HUES64 (cell line): ENCODE measurements at regions not wholly inside any gene's neighbourhood (a gene's known extent, or its start where the extent isn't known, plus 50 kb on each side); places are given as distances from the start of the nearest gene placed in this dataset.

Source experiments
- H3K27ac ChIP-seq: 2 replicates; pipeline ENCODE4 v1.7.0; 2013; ENCODE audit warnings: low read depth, low read length, inconsistent platforms
- H3K27me3 ChIP-seq: 2 replicates; pipeline ENCODE4 v1.6.1; 2013; ENCODE audit warnings: mild to moderate bottlenecking, low read length; ENCODE audit not compliant: insufficient read depth
- H3K36me3 ChIP-seq: 2 replicates; pipeline ENCODE4 v1.6.1; 2013; ENCODE audit warnings: mild to moderate bottlenecking, low read length; ENCODE audit not compliant: insufficient read depth
- H3K4me1 ChIP-seq: 2 replicates; pipeline ENCODE4 v1.6.1; 2013; ENCODE audit warnings: mild to moderate bottlenecking, low read length, moderate library complexity; ENCODE audit not compliant: insufficient read depth
- H3K4me3 ChIP-seq: 2 replicates; pipeline ENCODE4 v1.5.1; 2013; ENCODE audit warnings: mild to moderate bottlenecking, low read length, moderate library complexity
- H3K9ac ChIP-seq: 2 replicates; pipeline ENCODE4 v1.6.1; 2013; ENCODE audit warnings: mild to moderate bottlenecking, low read depth, low read length
- H3K9me3 ChIP-seq: 2 replicates; pipeline ENCODE4 v1.6.1; 2013; ENCODE audit warnings: low read depth, low read length; ENCODE audit not compliant: insufficient read depth
- WGBS: fragments of 150-250, 120-280 bp; methylation state at CpG from one replicate; pipeline ENCODE4 v1.1.7; 2013; ENCODE audit warnings: missing lambda C conversion rate; 5-methylcytosine and 5-hydroxymethylcytosine counted together

DNA sequence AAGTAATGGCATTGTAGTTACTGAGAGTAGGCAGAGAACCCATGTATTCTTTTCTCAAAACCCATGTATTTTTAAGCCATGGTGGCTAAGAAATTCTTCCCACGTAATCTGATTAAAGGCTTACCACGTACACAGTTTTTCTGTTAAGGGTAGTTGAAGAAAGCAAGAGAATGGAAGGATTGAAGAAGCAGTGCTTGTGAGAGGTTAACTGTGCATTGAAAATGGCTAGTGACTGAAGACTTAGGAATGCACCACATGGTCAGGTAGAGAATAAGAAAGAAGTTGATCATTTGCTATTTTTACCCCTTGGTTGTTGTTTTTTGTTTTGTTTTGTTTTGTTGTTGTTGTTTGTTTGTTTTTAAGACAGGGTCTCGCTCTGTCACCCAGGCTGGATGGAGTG is 178.9 kb upstream of the SNX7 start:
- peaks cover 3% of the 10 kb centered on the region; the same call in 1 of the 2 replicates for H3K4me1 ChIP-seq
- 92% methylated on average over 3 of the region's 3 CpGs for WGBS
- H3K36me3 ChIP-seq, result no peaks in the 10 kb centered on the region
- no peak overlapping the region for H3K27ac ChIP-seq
- H3K4me3 ChIP-seq, result no peak overlapping the region
- H3K9me3 ChIP-seq, result no peaks in the 10 kb centered on the region
- no peak overlapping the region for H3K9ac ChIP-seq
- H3K27me3 ChIP-seq, result no peaks in the 10 kb centered on the region

DNA sequence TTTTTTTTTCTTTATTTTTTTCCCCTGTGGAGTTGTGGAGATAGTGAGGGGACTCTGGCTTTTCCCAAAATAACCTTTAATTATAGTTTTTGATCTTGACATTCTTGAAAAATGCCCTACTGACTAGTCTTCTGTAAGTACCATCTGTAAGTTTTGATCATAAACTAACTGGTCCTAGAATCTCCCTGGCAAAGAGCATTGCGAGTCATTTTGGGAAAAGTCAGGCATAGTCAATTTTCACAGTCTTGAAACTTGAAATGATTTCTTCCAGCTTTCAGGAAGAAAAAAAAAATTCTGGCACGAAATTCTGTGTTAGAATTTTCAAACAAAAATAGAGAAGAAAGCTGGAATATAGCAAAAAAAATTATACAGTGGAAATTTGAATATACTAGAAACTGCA is 181.2 kb upstream of the SNX7 start:
- H3K27me3 ChIP-seq, result no peaks in the 10 kb centered on the region
- 100% methylated on average over 1 of the region's 2 CpGs for WGBS
- peaks cover 3% of the 10 kb centered on the region; the same call in 1 of the 2 replicates for H3K4me1 ChIP-seq
- H3K9ac ChIP-seq, result no peak overlapping the region
- no peaks in the 10 kb centered on the region for H3K36me3 ChIP-seq
- H3K27ac ChIP-seq, result no peak overlapping the region
- no peak overlapping the region for H3K4me3 ChIP-seq
- no peaks in the 10 kb centered on the region for H3K9me3 ChIP-seq

DNA sequence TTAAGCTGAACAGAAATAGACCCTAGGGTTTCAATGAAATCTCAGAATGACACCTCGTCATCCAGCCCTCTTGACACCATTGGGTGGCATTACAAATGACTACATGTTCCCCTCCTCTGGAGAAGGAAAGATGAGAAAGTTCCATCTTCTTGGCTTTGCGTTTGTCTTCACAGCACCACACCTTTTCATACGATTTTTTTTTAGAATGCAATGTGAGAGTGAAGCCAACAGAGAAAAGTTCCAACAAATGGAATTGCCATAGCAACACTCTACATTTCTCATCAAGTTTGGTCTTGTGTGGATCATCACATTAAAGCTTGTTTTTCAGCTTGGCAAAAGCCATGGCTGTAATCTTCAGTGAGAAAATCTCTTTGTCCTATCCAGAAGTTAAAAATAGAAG is 183.4 kb upstream of the SNX7 start:
- no peak overlapping the region for H3K9ac ChIP-seq
- no peaks in the 10 kb centered on the region for H3K9me3 ChIP-seq
- peaks cover 3% of the 10 kb centered on the region; the same call in 1 of the 2 replicates for H3K4me1 ChIP-seq
- H3K4me3 ChIP-seq, result no peak overlapping the region
- WGBS, result 98% methylated on average over 3 of the region's 3 CpGs
- no peaks in the 10 kb centered on the region for H3K36me3 ChIP-seq
- no peak overlapping the region for H3K27ac ChIP-seq
- no peaks in the 10 kb centered on the region for H3K27me3 ChIP-seq

DNA sequence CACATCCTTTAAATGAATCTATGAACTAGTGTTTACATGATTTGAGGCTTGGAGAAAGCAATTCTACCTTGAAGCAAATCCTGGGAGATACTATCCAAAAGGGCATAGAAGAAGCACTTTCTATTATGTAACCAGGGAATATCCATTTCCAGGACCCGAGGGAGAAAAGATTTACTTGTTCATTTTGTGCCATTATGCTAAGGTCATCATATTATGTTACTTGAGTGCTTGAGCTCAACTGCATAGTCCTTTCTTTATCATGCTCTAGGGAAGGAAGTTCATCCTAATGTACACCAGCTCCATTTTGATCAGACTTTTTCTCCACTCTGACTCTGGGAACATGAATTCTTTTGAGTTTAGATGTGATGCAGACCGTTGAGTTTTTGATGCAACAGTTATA is 188.6 kb upstream of the SNX7 start:
- H3K9me3 ChIP-seq, result no peaks in the 10 kb centered on the region
- H3K4me1 ChIP-seq, result peaks cover 11% of the 10 kb centered on the region; the same call in 1 of the 2 replicates
- no peak overlapping the region for H3K27ac ChIP-seq
- no peak overlapping the region for H3K4me3 ChIP-seq
- no peaks in the 10 kb centered on the region for H3K27me3 ChIP-seq
- 86% methylated on average over 2 of the region's 2 CpGs for WGBS
- no peak overlapping the region for H3K9ac ChIP-seq
- H3K36me3 ChIP-seq, result no peaks in the 10 kb centered on the region

DNA sequence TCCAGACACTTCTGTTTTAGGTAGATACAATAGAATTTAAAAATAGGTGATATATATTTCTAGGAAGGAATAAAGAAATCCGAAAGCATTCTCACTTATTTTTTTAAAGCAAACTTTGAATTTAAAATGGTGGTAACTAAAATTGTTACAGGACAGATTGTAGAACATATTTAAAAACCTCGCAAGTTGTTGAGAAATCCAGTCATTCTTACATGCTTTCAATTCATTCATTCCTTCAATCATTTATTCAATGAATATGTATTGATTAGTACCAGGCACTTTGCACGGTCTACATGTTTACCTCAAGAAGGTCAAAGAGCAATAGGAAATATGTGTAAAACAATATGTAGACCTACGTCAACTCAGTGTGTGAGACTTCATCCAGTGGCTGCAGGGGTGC is 189.9 kb upstream of the SNX7 start:
- no peaks in the 10 kb centered on the region for H3K9me3 ChIP-seq
- H3K4me3 ChIP-seq, result no peak overlapping the region
- no peak overlapping the region for H3K9ac ChIP-seq
- H3K36me3 ChIP-seq, result no peaks in the 10 kb centered on the region
- no peaks in the 10 kb centered on the region for H3K27me3 ChIP-seq
- H3K4me1 ChIP-seq, result peaks cover 11% of the 10 kb centered on the region; the same call in 1 of the 2 replicates
- 95% methylated on average over 2 of the region's 4 CpGs for WGBS
- no peak overlapping the region for H3K27ac ChIP-seq

DNA sequence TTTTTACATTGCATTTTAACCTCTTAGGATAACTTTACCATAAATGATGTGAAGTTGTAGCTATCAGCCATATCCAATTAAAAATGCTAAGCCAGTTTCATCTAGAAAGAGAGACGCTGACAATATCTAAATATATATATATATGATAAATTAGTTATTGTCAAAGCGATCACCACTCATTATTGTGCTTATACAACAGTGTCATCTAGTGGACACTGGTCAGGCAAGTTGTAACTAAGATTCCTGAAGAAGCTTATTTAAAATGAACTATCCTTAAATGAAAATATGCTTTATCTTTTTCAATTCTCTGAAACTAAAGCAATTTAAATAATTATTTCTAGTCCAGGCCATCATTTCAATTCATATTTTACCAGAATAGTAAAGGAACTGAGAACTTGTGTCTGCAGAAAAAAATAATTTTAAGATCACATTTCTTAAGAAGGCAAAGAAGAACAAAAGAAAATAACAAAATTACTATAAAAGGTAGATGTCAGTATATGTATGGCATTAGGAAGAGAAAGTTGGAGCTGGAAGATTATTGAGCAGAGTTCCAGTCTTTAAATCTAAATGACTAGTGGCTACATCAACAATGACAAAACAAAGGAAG is 193.3 kb upstream of the SNX7 start:
- WGBS, result no CpG with 5 or more reads among the region's 2 CpGs
- Histone ChIP-seq H3K9me3 (no peaks in the 10 kb centered on the region), H3K27me3 (no peaks in the 10 kb centered on the region), H3K9ac (no peak overlapping the region), H3K4me1 (peaks cover 11% of the 10 kb centered on the region; the same call in 1 of the 2 replicates), H3K36me3 (no peaks in the 10 kb centered on the region), H3K27ac (no peak overlapping the region), H3K4me3 (no peak overlapping the region)

DNA sequence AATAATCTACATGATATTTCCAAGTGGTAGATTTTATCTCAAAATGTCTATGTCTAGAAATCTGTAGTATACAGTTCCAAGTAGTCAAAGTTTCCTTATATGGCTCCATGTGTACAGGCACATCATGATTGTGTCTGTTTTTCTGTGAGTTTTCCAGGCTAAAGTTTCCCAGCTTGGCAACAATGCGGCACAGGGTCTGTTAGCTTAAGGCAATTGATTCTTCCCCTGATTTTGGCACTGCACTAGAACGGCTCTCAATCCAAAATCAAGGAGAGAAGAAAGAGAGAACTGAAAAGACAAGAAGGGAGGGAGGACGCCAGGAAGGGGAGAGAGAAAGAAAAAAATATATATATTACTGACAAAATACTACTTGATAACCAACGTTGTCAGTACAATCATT is 193.9 kb upstream of the SNX7 start:
- no peaks in the 10 kb centered on the region for H3K36me3 ChIP-seq
- peaks cover 11% of the 10 kb centered on the region; the same call in 1 of the 2 replicates for H3K4me1 ChIP-seq
- H3K4me3 ChIP-seq, result no peak overlapping the region
- WGBS, result 70% methylated on average over 2 of the region's 4 CpGs
- H3K27ac ChIP-seq, result no peak overlapping the region
- H3K9ac ChIP-seq, result no peak overlapping the region
- no peaks in the 10 kb centered on the region for H3K27me3 ChIP-seq
- H3K9me3 ChIP-seq, result no peaks in the 10 kb centered on the region

DNA sequence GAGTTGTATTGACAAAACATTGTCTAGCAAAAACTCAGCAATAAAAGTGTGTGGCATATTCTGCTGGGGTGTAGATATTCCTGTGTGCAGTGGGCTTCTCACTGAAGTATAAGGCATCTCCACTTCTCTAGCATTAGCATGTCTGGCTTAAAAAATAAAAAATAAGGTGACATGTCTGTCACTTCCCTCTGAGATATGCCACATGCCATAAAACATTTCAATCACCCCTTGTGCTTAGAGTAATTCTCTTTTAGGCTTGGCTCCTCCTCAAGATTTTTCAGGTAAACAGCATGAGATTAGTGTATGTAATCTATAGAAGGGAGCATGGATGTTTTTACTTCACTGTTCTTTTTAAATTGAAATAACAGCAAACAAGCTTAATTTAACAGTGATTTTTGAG is 194.4 kb upstream of the SNX7 start:
- Histone ChIP-seq H3K36me3 (no peaks in the 10 kb centered on the region), H3K27me3 (no peaks in the 10 kb centered on the region), H3K4me1 (peaks cover 11% of the 10 kb centered on the region; the same call in 1 of the 2 replicates), H3K4me3 (no peak overlapping the region), H3K27ac (no peak overlapping the region), H3K9me3 (no peaks in the 10 kb centered on the region), H3K9ac (no peak overlapping the region)

DNA sequence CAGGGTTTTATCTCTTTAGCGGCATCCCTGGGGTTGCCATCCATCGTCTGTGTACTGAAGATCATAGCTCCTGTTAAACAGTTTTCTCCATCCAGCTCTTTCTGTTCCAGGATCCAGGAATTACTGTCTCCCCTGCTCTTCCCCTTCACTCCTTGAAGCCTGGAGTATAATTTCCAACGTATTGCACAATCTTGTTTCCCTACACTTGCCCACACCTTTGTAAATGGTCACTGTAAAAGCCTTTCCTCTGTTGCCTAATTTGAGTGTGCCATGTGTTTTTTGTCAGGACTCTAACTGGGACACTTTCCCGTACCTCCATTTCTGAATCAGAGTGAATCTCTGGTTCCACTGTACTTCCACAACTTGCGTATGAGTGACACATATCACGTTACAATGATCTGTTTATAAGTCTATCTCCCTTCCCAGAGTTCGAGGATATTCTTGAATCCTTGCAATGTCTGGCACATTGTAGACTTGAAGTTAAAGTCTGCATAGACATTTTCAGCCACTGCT is 199.6 kb upstream of the SNX7 start:
- H3K9ac ChIP-seq, result no peak overlapping the region
- H3K27me3 ChIP-seq, result no peaks in the 10 kb centered on the region
- no peak overlapping the region for H3K4me3 ChIP-seq
- H3K4me1 ChIP-seq, result peaks cover 17% of the 10 kb centered on the region; the same call in 1 of the 2 replicates
- H3K9me3 ChIP-seq, result no peaks in the 10 kb centered on the region
- no peaks in the 10 kb centered on the region for H3K36me3 ChIP-seq
- no peak overlapping the region for H3K27ac ChIP-seq
- 96% methylated on average over 7 of the region's 7 CpGs for WGBS

DNA sequence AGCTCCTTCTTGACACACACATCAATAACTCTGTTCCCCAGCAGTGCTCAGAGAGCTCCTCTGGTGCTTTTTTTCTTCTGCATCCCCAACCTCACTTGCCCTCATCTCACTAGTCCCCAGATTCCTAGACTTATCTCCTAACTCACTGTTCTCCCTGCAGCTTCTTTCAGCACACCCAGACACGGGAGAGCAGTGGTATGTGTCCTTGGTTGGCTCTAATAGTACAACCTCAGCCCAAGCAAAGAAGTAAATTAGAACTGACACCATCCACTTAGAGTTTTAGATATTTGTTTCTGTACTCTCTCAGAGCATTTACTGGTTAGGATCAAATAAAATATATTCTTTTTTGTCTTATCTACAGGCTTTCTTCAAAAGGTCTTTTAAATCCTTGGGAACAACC is 201.4 kb upstream of the SNX7 start:
- peaks cover 17% of the 10 kb centered on the region; the same call in 1 of the 2 replicates for H3K4me1 ChIP-seq
- no peak overlapping the region for H3K27ac ChIP-seq
- 75% methylated on average over 1 of the region's 1 CpG for WGBS
- no peaks in the 10 kb centered on the region for H3K27me3 ChIP-seq
- no peaks in the 10 kb centered on the region for H3K9me3 ChIP-seq
- no peak overlapping the region for H3K4me3 ChIP-seq
- H3K36me3 ChIP-seq, result no peaks in the 10 kb centered on the region
- H3K9ac ChIP-seq, result no peak overlapping the region

DNA sequence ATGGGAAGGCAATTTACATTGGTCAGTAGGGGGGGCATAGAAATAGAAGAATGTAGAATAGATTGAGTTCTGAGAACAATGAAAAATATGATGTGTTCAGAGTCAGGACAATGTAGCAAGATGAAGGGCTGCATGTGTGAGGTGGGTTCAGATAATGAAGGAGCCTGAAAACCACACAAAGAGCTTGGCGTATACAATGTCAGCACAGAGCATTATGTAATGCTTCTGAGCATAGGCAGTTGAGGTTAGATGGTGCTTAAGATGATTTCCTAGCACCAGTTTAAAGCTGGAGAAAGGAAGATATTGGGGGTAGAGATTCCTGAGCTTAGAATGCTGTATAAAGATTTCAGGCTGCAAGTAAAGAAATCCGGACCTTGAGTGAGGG is 202.0 kb upstream of the SNX7 start:
- 95% methylated on average over 2 of the region's 2 CpGs for WGBS
- H3K4me3 ChIP-seq, result no peak overlapping the region
- H3K36me3 ChIP-seq, result no peaks in the 10 kb centered on the region
- no peak overlapping the region for H3K9ac ChIP-seq
- no peaks in the 10 kb centered on the region for H3K27me3 ChIP-seq
- peaks cover 17% of the 10 kb centered on the region; the same call in 1 of the 2 replicates for H3K4me1 ChIP-seq
- H3K27ac ChIP-seq, result no peak overlapping the region
- no peaks in the 10 kb centered on the region for H3K9me3 ChIP-seq
